Body of pancreas (tissue), 4 donors: ENCODE measurements at regions not wholly inside any gene's neighbourhood (a gene's known extent, or its start where the extent isn't known, plus 50 kb on each side); places are given as distances from the start of the nearest gene placed in this dataset.

Source experiments
- CTCF ChIP-seq, 7 experiments: fragments of 450-650 bp in 4 of 7; fragments of 200-600 bp in 3 of 7; sonication (generic) in 3 of 7; IDR thresholded peaks; one replicate each; pipeline ENCODE4 v1.5.1; 2016 to 2019; ENCODE audit warnings: antibody characterized with exemption in 7 of 7
- POLR2A ChIP-seq, 3 donors: fragments of 450-650 bp; IDR thresholded peaks; one replicate each; pipeline ENCODE4 v1.6.1; 2016; ENCODE audit warnings: antibody characterized with exemption in 3 of 3, mild to moderate bottlenecking in 2 of 3

- TF ChIP-seq CTCF (IDR thresholded peaks at IDR 0.05) (no peak), POLR2A (IDR thresholded peaks at IDR 0.05) (no peak)
These were observed 83.0 kb upstream of the INHBA start for GRCh38 chr7:41785840-41786239.
